ENCODE measurements at regions not wholly inside any gene's neighbourhood (a gene's known extent, or its start where the extent isn't known, plus 50 kb on each side); places are given as distances from the start of the nearest gene placed in this dataset.
"Not testable (repeated sequence)": the region's sequence is repeated elsewhere in the genome, so short reads cannot be mapped to it uniquely, and the experiment has no call there.

- H3K4me3 ChIP-seq (ENCODE audit: low read depth, low read length) = no peak overlapping the region
- no peak for DNase-seq (ENCODE audit: low read depth)
- TF ChIP-seq CTCF (conservative IDR thresholded peaks at IDR 0.05; ENCODE audit: low read depth, low read length) = no peak
These were observed 117.2 kb downstream of the HNMT start for GRCh38 chr2:138081225-138082073.

GRCh38 chr2:138084206-138084605 is 119.9 kb downstream of the HNMT start:
- peak; percentile 22 for DNase-seq (ENCODE audit: low read depth)
- H3K4me3 ChIP-seq (ENCODE audit: low read depth, low read length) = no peak overlapping the region
- TF ChIP-seq CTCF (conservative IDR thresholded peaks at IDR 0.05; ENCODE audit: low read depth, low read length) = no peak

GRCh38 chr2:138085441-138085840 is 121.2 kb downstream of the HNMT start:
- DNase-seq (ENCODE audit: low read depth) = peak; percentile 18
- H3K4me3 ChIP-seq (ENCODE audit: low read depth, low read length) = not testable (repeated sequence)

- TF ChIP-seq CTCF (conservative IDR thresholded peaks at IDR 0.05; ENCODE audit: low read depth, low read length) = peak; percentile 20
- no peak overlapping the region for H3K4me3 ChIP-seq (ENCODE audit: low read depth, low read length)
- peak; percentile 62 for DNase-seq (ENCODE audit: low read depth)
These were observed 122.3 kb downstream of the HNMT start for GRCh38 chr2:138086576-138086975.

GRCh38 chr2:138087751-138088593 is 123.7 kb downstream of the HNMT start:
- H3K4me3 ChIP-seq (ENCODE audit: low read depth, low read length) = no peak overlapping the region
- DNase-seq (ENCODE audit: low read depth) = no peak
- no peak for TF ChIP-seq CTCF (conservative IDR thresholded peaks at IDR 0.05; ENCODE audit: low read depth, low read length)

GRCh38 chr2:138090330-138090729 is 126.1 kb downstream of the HNMT start:
- TF ChIP-seq CTCF (conservative IDR thresholded peaks at IDR 0.05; ENCODE audit: low read depth, low read length) = peak; percentile 88
- H3K4me3 ChIP-seq (ENCODE audit: low read depth, low read length) = no peak overlapping the region
- peak; percentile 84 for DNase-seq (ENCODE audit: low read depth)

- DNase-seq (ENCODE audit: low read depth) = no peak
- H3K4me3 ChIP-seq (ENCODE audit: low read depth, low read length) = no peak overlapping the region
- TF ChIP-seq CTCF (conservative IDR thresholded peaks at IDR 0.05; ENCODE audit: low read depth, low read length) = no peak
These were observed 129.2 kb downstream of the HNMT start for GRCh38 chr2:138093455-138093854.
